GM18951 (cell line): ENCODE measurements at regions not wholly inside any gene's neighbourhood (a gene's known extent, or its start where the extent isn't known, plus 50 kb on each side); places are given as distances from the start of the nearest gene placed in this dataset.

Experiments used
- POLR2A ChIP-seq: IDR thresholded peaks from 4 replicates; pipeline ENCODE4 v1.6.1; 2011; ENCODE audit warnings: mild to moderate bottlenecking; ENCODE audit not compliant: insufficient read length, insufficient read depth; ENCODE audit errors: extremely low read depth
- in situ Hi-C: fragments of 300-500 bp; cut with MboI; formaldehyde crosslinking; loops from one replicate; pipeline ENCODE4 v1.12.0; 2022; ENCODE audit warnings: low sequenced_read_pairs, mixed read lengths, inconsistent platforms; ENCODE audit not compliant: unreplicated experiment

GRCh38 chr9:130755377-130756007 is 61.9 kb downstream of the EXOSC2 start:
- in situ Hi-C loops: no loop called here
- no peak for TF ChIP-seq POLR2A

GRCh38 chr9:130756037-130756436 is 62.5 kb downstream of the EXOSC2 start:
- no peak for TF ChIP-seq POLR2A
- in situ Hi-C loops: no loop called here

DNA sequence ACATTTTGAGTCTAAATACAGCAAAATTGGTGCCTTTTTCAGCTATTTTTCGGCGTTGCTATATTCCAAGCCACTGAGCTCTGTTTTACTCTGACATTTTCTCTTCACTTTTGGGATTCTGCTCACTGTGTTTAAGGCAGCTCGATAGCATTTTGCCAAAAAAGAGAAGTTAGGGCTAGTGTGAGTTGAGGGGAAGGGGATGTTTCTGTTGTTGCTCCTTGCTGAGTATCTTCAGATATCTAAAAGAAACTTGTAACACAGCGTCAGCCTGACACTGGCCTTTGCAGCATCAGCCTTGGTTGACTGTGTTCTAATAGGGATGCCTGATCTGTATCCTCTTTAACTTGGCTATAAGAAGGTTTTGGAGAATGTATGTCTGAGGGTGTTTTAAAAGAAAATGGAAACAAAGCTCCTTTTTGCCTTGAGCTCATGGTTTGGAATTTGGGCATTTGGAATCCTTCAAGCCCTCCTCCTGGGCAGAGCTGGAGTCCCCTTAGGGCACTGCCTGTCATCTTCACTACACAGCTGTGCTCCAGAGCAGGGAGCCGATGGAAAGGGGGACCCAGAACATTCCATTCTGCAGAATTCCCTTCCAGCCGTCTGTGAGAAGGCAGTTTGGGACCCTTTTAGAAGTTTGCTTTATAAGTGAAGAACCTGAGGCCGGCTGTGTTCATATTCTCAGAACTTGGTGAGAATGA is 63.0 kb downstream of the EXOSC2 start:
- in situ Hi-C loops: no loop called here

GRCh38 chr9:130759738-130760137 is 66.2 kb downstream of the EXOSC2 start:
- TF ChIP-seq POLR2A: no peak
- in situ Hi-C loops: no loop called here

More for the DNA sequence above, 63.0 kb downstream of the EXOSC2 start:
- TF ChIP-seq POLR2A: no peak

DNA sequence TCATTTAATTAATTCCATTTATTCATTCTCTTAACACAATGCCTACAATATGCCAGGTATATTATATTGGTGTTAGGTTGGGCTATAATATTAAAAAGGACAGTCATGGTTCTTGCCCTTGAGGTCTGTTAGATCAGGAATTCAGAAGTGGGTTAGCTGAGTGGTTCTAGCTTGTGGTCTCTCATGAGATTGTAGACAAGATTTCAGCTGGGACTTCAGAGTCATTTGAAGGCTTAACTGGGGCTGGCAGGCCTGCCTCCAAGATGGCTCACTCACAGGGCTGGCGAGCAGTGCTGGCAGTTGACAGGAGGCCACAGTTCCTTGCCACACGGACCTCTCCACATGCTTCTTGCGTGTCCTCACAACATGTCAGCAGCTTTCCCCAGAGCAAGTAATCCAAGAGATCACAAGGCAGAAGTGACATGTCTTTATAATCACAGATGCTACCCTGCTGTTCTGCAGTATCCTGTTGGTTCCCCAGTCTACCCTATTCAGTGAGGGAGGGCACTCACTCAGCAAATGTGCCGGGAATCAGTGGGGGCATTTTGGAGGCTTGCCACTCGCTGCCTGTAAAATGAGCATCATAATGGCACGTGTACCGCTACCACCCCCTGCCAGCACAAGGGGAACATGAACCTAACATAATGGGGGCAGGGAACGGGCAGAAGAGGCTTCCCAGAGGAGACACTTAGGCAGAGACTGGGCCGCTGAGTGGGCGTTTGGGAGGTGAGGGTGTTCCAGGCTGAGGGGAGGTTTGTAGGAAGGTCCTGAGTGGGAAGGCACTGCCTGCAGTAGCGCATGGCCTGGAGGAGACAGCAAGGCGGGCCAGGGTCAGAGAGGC is 70.0 kb downstream of the EXOSC2 start:
- no peak for TF ChIP-seq POLR2A
- in situ Hi-C loops: no loop called here

- in situ Hi-C loops: no loop called here
- no peak for TF ChIP-seq POLR2A
Measured at GRCh38 chr9:130765137-130766020, 69.7 kb upstream of the ABL1 start.

DNA sequence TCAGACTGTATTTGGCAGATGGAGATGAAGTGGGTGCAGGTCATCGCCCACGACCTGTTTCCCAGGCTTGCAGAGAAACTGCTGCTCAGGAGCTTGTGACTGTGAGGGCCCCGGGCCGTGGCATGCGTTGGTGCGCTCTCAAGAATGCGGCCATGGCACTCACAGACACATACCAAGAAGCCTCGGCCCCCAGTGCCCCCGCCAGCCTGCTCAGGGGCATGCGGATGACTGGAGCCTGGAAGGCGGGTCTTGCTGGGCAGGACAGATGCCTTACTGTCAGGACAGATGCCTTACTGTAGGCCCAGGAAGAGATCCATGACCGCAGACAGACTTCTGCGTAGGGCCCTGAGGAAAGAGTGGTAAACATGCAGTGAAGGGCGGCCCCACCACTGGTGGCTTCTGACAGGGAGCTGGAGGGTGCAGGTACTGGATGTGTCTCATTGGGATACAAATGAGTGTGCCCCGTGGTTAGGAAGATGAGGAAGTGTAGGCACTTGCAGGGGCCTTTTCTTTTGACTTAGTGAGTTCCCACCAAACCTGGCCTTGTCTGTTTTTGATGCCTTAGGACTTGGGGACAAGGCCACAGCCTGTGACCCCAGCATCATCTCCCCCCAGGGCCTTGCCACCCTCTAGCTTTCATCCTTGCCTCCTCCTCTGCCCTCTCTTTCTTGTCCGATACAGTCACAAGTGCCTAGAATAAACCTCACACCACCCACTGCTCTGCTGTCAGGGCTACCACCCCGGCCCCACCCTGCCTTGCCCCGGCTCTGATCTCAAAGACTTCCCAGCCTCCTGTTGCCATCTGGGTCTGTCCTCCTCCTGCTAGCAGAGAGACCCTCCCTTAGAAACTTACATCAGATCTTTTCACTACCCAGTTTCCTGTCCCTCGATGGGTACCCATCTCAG is 68.8 kb upstream of the ABL1 start:
- TF ChIP-seq POLR2A: no peak
- in situ Hi-C loops: no loop called here

GRCh38 chr9:130766927-130767307 is 68.1 kb upstream of the ABL1 start:
- in situ Hi-C loops: no loop called here
- TF ChIP-seq POLR2A: no peak

GRCh38 chr9:130768265-130768664 is 66.8 kb upstream of the ABL1 start:
- in situ Hi-C loops: no loop called here
- TF ChIP-seq POLR2A: no peak

DNA sequence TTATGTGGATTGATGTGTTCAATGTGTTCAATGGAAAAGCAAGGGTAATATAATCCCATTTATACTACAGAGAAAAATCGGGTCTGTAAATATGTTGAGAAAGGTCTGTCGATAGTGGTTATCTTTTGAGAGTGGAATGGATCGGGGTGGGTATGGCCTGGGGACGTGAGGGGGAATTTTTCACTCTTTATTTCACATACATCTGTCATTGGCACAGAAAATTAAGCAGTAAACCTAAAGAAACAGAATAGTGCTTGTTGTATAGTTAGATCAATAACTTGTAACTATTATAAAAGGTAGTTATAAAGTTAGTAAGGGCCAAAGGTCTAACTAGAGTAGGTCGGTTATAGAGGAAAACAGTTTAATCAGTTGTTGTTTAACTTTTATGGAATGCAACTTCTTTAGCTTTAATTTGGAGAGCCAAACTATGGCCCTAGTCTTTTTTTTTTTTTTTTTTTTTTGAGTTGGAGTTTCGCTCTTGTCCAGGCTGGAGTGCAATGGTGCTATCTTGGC is 66.1 kb upstream of the ABL1 start:
- in situ Hi-C loops: no loop called here
- no peak for TF ChIP-seq POLR2A

DNA sequence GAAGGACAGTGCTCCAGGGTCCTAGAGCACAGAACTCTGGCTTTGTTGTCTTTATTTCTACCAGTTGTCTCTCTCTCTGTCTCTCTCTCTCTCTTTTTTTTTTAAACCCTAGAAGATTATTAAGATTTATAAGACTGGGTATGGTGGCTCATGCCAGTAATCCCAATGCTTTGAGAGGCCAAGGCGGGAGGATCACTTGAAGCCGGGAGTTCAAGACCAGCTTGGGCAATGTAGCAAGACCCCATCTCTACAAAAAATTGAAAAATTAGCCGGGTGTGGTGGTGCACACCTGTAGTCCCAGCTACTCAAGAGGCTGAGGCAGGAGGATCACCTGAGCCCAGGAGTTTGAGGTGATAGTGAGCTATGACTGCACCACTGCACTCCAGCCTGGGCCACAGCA is 65.0 kb upstream of the ABL1 start:
- no peak for TF ChIP-seq POLR2A
- in situ Hi-C loops: loop anchor here (10.0 kb wide), 1 partner anchor 75 kb away; no protein-coding TSS in a partner anchor

DNA sequence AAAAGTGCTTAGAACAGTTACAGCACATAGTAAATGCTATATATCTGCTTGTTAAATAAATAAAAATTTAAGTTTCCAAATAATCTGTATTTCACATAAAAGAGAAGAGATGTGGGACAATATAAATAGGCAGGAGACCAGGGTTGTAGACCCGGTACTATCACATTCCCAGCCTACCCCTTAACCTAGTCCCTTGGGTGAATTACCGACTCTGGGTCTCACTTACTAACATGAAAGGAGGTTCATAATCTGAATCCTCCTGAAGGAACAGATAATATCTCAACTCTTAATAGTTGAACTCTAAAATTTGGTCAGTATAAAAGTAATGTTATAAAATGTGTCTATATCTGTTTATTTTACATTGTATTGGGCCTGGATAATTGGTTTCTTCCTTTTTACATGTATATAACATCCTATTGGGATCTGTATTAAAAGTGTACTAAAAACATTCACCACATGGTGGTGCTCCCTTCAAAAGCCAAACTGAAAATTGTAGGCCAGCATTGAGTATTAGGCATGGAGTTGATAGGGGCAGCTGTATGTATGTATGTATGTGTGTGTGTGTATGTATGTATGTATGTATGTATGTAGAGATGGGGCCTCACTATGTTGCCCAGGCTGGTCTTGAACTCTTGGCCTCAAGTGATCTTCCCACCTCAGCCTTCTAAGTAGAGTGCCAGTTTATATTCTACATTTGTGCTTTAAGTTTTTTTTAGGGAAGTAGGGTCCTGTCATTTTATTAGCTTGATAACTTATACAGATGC is 64.2 kb upstream of the ABL1 start:
- no peak for TF ChIP-seq POLR2A
- in situ Hi-C loops: loop anchor here (10.0 kb wide), 1 partner anchor 74 kb away; no protein-coding TSS in a partner anchor
